Chondrocyte (in vitro differentiated cells): ENCODE measurements at regions not wholly inside any gene's neighbourhood (a gene's known extent, or its start where the extent isn't known, plus 50 kb on each side); places are given as distances from the start of the nearest gene placed in this dataset.
A peak's percentile ranks its signal among the peaks of the same experiment; 100 is the strongest.

Source experiments
- DNase-seq: peaks from one replicate; pipeline ENCODE4 v3.0.0; 2021; ENCODE audit warnings: mixed read lengths, low spot score
- H3K27ac Mint-ChIP-seq: one replicate; pipeline ENCODE4 v1.8.0; 2021; ENCODE audit warnings: mild to moderate bottlenecking, moderate library complexity, mixed read lengths; ENCODE audit not compliant: unreplicated experiment
- H3K27me3 Mint-ChIP-seq: 2 replicates; pipeline ENCODE4 v1.8.0; 2021; ENCODE audit warnings: low read depth, mixed read lengths
- H3K36me3 Mint-ChIP-seq: 2 replicates; pipeline ENCODE4 v1.8.0; 2021; ENCODE audit warnings: low read depth, mixed read lengths
- H3K4me1 Mint-ChIP-seq: 2 replicates; pipeline ENCODE4 v1.8.0; 2021; ENCODE audit warnings: low read depth, mild to moderate bottlenecking, mixed read lengths
- H3K4me3 Mint-ChIP-seq: one replicate; pipeline ENCODE4 v1.8.0; 2021; ENCODE audit warnings: mild to moderate bottlenecking, moderate library complexity, mixed read lengths; ENCODE audit not compliant: unreplicated experiment
- H3K9me3 Mint-ChIP-seq: 2 replicates; pipeline ENCODE4 v1.8.0; 2021; ENCODE audit warnings: low read depth, mixed read lengths
- CTCF ChIP-seq: fragments of 200-600 bp; sonication (generic); IDR thresholded peaks from 2 replicates; pipeline ENCODE4 v1.5.0; 2021; ENCODE audit warnings: antibody characterized with exemption, mild to moderate bottlenecking, moderate library complexity

- Mint-ChIP-seq H3K27me3 (no peaks in the 10 kb centered on the region), H3K9me3 (no peaks in the 10 kb centered on the region)
These were observed 495.7 kb downstream of the RIT2 start for GRCh38 chr18:42619771-42620170.

GRCh38 chr18:42620657-42621056 is 494.8 kb downstream of the RIT2 start:
- TF ChIP-seq CTCF: no peak
- no peaks in the 10 kb centered on the region for H3K27me3 Mint-ChIP-seq
- H3K27ac Mint-ChIP-seq: no peak overlapping the region
- DNase-seq: no peak
- H3K9me3 Mint-ChIP-seq: no peaks in the 10 kb centered on the region
- no peak overlapping the region for H3K4me3 Mint-ChIP-seq
- H3K4me1 Mint-ChIP-seq: no peaks in the 10 kb centered on the region
- no peaks in the 10 kb centered on the region for H3K36me3 Mint-ChIP-seq

More at GRCh38 chr18:42619771-42620170, 495.7 kb downstream of the RIT2 start:
- no peak for TF ChIP-seq CTCF
- no peak overlapping the region for H3K4me3 Mint-ChIP-seq
- no peak overlapping the region for H3K27ac Mint-ChIP-seq
- H3K36me3 Mint-ChIP-seq: no peaks in the 10 kb centered on the region
- H3K4me1 Mint-ChIP-seq: peaks cover 4% of the 10 kb centered on the region
- DNase-seq: no peak

GRCh38 chr18:42623935-42624334 is 491.6 kb downstream of the RIT2 start:
- Mint-ChIP-seq H3K4me1 (no peaks in the 10 kb centered on the region), H3K9me3 (no peaks in the 10 kb centered on the region), H3K27ac (no peak overlapping the region), H3K4me3 (no peak overlapping the region), H3K36me3 (no peaks in the 10 kb centered on the region), H3K27me3 (no peaks in the 10 kb centered on the region)
- DNase-seq: no peak
- no peak for TF ChIP-seq CTCF

- H3K9me3 Mint-ChIP-seq: no peaks in the 10 kb centered on the region
- H3K4me1 Mint-ChIP-seq: no peaks in the 10 kb centered on the region
- no peak for DNase-seq
- no peaks in the 10 kb centered on the region for H3K36me3 Mint-ChIP-seq
- H3K27ac Mint-ChIP-seq: no peak overlapping the region
- H3K27me3 Mint-ChIP-seq: peaks cover 5% of the 10 kb centered on the region
- H3K4me3 Mint-ChIP-seq: no peak overlapping the region
- no peak for TF ChIP-seq CTCF
These were observed 482.7 kb downstream of the RIT2 start for GRCh38 chr18:42632801-42633200.

GRCh38 chr18:42635378-42636048 is 480.0 kb downstream of the RIT2 start:
- Mint-ChIP-seq H3K4me3 (no peak overlapping the region), H3K36me3 (no peaks in the 10 kb centered on the region), H3K27ac (no peak overlapping the region), H3K9me3 (no peaks in the 10 kb centered on the region), H3K27me3 (peaks cover 7% of the 10 kb centered on the region), H3K4me1 (no peaks in the 10 kb centered on the region)
- no peak for DNase-seq
- peak; percentile 34 for TF ChIP-seq CTCF
